Adipocyte (in vitro differentiated cells): ENCODE measurements at regions not wholly inside any gene's neighbourhood (a gene's known extent, or its start where the extent isn't known, plus 50 kb on each side); places are given as distances from the start of the nearest gene placed in this dataset.

ENCODE experiments used
- DNase-seq: peaks from one replicate; pipeline ENCODE4 v3.0.0-alpha.2; 2015; ENCODE audit warnings: low read depth
- H3K27me3 ChIP-seq: replicated peaks from 2 replicates; pipeline ENCODE4 v1.7.0; 2013; ENCODE audit warnings: mild to moderate bottlenecking, low read length, moderate library complexity; ENCODE audit not compliant: control insufficient read depth, insufficient read depth
- H3K36me3 ChIP-seq: 2 replicates; pipeline ENCODE4 v1.7.0; 2013; ENCODE audit warnings: low read length, mild to moderate bottlenecking, moderate library complexity; ENCODE audit not compliant: control insufficient read depth, insufficient read depth, severe bottlenecking
- H3K4me1 ChIP-seq: 2 replicates; pipeline ENCODE4 v1.7.0; 2013; ENCODE audit warnings: mild to moderate bottlenecking, low read length, moderate library complexity; ENCODE audit not compliant: control insufficient read depth, insufficient read depth
- H3K4me3 ChIP-seq: 2 replicates; pipeline ENCODE4 v1.7.0; 2013; ENCODE audit warnings: mild to moderate bottlenecking, low read length, moderate library complexity
- H3K9ac ChIP-seq: 2 replicates; pipeline ENCODE4 v1.7.0; 2013; ENCODE audit warnings: mild to moderate bottlenecking, low read length, moderate library complexity
- H3K9me3 ChIP-seq: 2 replicates; pipeline ENCODE4 v1.7.0; 2013; ENCODE audit warnings: mild to moderate bottlenecking, low read length, moderate library complexity; ENCODE audit not compliant: control insufficient read depth

DNA sequence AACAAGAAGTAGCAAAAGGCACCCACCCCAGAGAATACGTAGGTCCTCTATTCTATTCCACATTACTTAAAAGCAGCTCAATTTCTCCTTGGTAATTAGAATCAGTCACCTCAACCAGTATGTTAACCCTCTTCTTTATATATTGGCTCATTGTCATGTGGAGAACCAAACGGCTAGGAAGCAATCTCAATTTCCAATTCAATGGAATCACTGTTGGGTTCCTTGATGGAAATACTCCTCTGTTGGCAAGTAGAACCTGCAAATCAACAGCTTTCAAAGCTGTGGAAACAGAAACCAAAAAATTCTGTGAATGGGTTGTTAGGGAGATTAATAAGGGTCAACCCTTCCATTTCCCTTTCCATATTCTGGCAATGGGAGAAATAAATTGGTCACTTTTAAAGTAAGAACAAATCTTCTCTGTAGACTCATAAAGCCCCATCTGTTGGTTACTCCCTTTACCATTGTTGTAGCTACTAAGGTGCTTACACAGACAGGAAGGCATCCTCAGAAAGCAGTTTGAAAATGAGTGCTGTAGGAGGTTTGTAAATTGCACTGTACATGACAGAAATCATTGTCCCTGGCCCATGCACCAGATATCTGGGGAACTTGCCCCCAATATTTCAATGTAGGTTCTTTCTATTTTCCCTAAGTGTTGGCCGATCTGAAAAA lies 138.6 kb upstream of the UFM1 start:
- no peak overlapping the region for H3K4me3 ChIP-seq
- no peaks in the 10 kb centered on the region for H3K36me3 ChIP-seq
- no peaks in the 10 kb centered on the region for H3K4me1 ChIP-seq
- no peak for DNase-seq
- no peaks in the 10 kb centered on the region for H3K9me3 ChIP-seq
- H3K27me3 ChIP-seq, result no peaks in the 10 kb centered on the region
- no peak overlapping the region for H3K9ac ChIP-seq

DNA sequence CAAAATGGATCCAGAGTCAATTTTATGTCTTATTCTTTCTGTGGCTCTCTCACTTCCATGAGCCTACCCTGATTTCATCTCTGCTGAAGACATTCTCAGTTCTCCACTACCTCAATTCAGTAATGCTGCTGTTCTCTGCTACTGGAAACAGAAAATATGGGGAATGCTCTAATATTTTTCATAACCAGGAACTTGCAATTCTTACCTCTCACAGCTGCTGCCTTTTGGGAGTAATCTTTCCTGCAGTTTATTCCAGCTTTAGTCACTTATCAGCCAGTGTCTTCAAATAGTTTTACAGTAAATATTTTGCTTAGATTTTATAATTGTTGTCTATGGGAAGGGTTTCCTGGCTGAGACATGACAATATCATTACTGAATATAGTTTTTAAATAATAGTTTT lies 145.1 kb upstream of the UFM1 start:
- no peaks in the 10 kb centered on the region for H3K9me3 ChIP-seq

DNA sequence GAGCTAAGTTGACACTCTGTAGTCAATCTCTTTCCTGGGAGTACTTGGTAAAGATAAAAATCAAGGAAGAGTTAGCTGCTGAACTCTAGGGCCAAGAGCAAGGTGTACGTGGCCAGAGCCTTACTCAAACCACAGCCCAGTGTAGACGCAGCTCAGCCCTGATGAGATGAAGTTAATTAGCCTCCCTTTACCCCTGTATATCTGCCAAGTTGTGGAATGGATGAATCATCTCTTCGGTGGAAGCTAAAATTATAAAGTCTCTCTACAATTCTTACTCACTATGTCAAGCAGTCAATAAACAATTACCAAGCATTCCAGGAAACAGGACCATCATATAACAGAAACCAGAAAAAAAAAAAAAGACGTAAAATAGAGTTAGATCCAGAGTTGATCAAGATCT lies 146.9 kb upstream of the UFM1 start:
- DNase-seq, result peak; percentile 10
- Histone ChIP-seq H3K9ac (no peak overlapping the region), H3K4me1 (no peaks in the 10 kb centered on the region), H3K27me3 (no peaks in the 10 kb centered on the region), H3K4me3 (no peak overlapping the region), H3K9me3 (no peaks in the 10 kb centered on the region), H3K36me3 (no peaks in the 10 kb centered on the region)

More for the DNA sequence above, 145.1 kb upstream of the UFM1 start:
- no peak overlapping the region for H3K9ac ChIP-seq
- no peak for DNase-seq
- no peak overlapping the region for H3K4me3 ChIP-seq
- H3K4me1 ChIP-seq, result no peaks in the 10 kb centered on the region
- H3K36me3 ChIP-seq, result no peaks in the 10 kb centered on the region
- no peaks in the 10 kb centered on the region for H3K27me3 ChIP-seq

- Histone ChIP-seq H3K9ac (no peak overlapping the region), H3K27me3 (no peaks in the 10 kb centered on the region), H3K4me3 (no peak overlapping the region), H3K4me1 (no peaks in the 10 kb centered on the region), H3K9me3 (no peaks in the 10 kb centered on the region), H3K36me3 (no peaks in the 10 kb centered on the region)
- no peak for DNase-seq
Observed at GRCh38 chr13:38191016-38191415, 158.6 kb upstream of the UFM1 start.

GRCh38 chr13:38180670-38181069 lies 169.0 kb upstream of the UFM1 start:
- no peaks in the 10 kb centered on the region for H3K27me3 ChIP-seq
- no peaks in the 10 kb centered on the region for H3K9me3 ChIP-seq
- peak overlapping the region; percentile 63 for H3K4me3 ChIP-seq
- no peaks in the 10 kb centered on the region for H3K36me3 ChIP-seq
- no peaks in the 10 kb centered on the region for H3K4me1 ChIP-seq
- no peak overlapping the region for H3K9ac ChIP-seq
- peak; percentile 36 for DNase-seq

- Histone ChIP-seq H3K9ac (no peak overlapping the region), H3K4me1 (no peaks in the 10 kb centered on the region), H3K9me3 (no peaks in the 10 kb centered on the region), H3K36me3 (no peaks in the 10 kb centered on the region), H3K27me3 (no peaks in the 10 kb centered on the region), H3K4me3 (peak overlapping the region; percentile 63)
- DNase-seq, result peak; percentile 56
Observed at GRCh38 chr13:38180126-38180525, 169.5 kb upstream of the UFM1 start.

DNA sequence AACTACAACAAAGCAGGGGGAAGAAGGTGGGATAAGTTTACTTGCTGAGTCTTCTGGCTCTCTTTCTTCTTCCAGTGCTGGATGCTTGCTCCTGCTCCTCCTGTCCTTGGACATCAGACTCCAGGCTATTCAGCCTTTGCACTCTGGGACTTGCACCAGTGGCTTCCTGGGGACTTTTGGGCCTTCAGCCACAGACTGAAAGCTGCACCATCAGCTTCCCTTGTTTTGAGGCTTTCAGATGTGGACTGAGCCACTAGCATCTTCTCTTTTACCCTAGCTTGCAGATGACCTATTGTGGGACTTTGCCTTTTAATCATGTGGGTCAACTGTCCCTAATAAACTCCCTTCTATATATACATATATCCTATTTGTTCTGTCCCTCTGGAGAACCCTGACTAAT lies 173.0 kb upstream of the UFM1 start:
- Histone ChIP-seq H3K36me3 (no peaks in the 10 kb centered on the region), H3K27me3 (no peaks in the 10 kb centered on the region), H3K9ac (no peak overlapping the region), H3K4me1 (no peaks in the 10 kb centered on the region), H3K9me3 (no peaks in the 10 kb centered on the region), H3K4me3 (no peak overlapping the region)
- no peak for DNase-seq

DNA sequence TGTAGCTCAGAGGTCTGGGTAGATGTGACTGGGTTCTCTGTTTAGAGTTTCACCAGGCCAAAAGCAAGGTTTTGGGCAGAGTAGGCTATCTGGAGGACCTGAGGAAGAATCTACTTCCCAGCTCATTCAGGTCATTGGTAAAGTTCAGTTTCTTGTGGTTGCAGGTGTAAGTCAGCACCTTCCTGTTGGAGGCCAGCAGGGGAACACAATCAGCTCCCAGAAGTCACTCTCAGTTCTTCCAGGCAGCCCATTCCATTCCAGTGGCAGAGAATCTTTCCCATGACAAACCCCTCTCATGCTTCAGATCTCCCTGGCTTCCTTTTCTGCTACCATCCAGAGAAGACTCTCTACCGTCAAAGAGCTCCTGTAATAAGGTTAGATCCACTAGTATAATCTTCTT lies 176.2 kb upstream of the UFM1 start:
- Histone ChIP-seq H3K4me1 (no peaks in the 10 kb centered on the region), H3K36me3 (no peaks in the 10 kb centered on the region), H3K4me3 (no peak overlapping the region), H3K27me3 (no peaks in the 10 kb centered on the region), H3K9me3 (no peaks in the 10 kb centered on the region), H3K9ac (no peak overlapping the region)
- no peak for DNase-seq

DNA sequence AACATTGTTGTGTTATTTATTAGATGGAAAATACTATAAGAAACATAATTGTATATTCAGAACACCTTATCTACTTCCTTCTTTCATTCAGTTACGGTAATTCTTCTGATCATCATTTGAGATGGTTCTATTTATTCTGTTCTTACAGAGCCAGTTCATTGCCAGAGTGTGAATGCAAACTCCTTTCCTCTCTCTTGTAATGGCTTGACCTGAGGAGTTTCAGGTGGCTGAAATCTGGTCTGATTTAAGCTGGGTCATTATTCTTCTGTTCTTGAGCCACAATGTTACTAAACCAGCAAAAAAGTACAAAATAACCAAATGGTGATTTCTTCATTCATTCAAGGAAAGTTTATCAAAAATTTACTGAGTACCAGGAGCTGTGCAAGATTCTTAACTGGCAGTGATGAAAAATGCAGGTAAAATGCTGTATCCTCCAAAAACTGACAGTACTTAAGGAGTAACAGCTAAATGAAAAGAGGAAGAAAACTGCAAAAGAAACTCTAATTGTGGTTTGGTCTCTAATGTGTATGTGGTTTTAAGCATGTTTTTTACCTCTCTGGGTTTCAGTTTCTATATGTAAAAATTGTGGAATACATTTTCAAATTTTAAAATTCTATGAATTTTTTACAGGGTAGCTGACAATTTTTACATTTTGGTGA lies 182.4 kb upstream of the UFM1 start:
- Histone ChIP-seq H3K9ac (no peak overlapping the region), H3K4me1 (no peaks in the 10 kb centered on the region), H3K9me3 (no peaks in the 10 kb centered on the region), H3K36me3 (no peaks in the 10 kb centered on the region), H3K4me3 (no peak overlapping the region), H3K27me3 (no peaks in the 10 kb centered on the region)
- no peak for DNase-seq

GRCh38 chr13:38166116-38166515 lies 183.5 kb upstream of the UFM1 start:
- Histone ChIP-seq H3K9ac (no peak overlapping the region), H3K4me3 (no peak overlapping the region), H3K27me3 (no peaks in the 10 kb centered on the region), H3K36me3 (no peaks in the 10 kb centered on the region), H3K4me1 (no peaks in the 10 kb centered on the region), H3K9me3 (no peaks in the 10 kb centered on the region)
- peak; percentile 3 for DNase-seq

DNA sequence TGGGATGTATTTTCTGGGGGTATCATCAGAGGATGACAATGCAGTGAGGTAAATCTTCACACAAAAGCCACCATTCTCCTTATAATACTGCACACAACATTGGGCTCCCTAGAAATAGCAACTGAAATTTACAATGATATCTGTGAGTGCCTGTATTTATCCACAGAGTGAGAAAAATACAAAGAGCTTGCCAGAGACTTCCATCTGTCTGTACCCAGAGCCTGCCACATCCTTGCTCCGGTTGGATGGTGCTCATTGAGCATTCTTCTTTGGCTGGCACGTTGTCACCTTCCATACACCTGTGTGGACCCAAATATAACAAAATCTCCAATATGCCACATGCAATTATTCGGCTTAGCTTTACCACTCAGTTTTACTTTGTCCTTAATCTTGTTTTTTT lies 189.5 kb upstream of the UFM1 start:
- H3K4me3 ChIP-seq, result no peak overlapping the region
- no peak overlapping the region for H3K9ac ChIP-seq
- no peaks in the 10 kb centered on the region for H3K36me3 ChIP-seq
- H3K27me3 ChIP-seq, result no peaks in the 10 kb centered on the region
- no peak for DNase-seq
- H3K4me1 ChIP-seq, result no peaks in the 10 kb centered on the region
- no peaks in the 10 kb centered on the region for H3K9me3 ChIP-seq

DNA sequence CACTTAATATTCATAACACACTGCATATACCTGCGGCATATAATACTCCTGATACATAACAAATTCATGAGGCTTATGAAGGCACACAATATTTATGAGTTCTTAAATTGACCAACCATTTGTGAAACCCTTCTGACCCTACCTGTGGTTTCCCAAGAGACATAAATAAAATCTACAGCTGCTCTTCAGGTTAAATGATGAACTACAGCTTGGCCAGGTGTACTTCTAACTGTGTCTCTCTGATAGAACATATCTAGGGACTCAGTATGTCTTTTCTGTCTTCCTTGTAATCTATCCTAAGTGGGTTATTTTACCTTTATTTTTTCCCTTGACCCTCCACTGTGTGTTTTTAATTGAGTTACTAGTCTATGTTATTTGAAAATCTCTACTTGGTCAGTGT lies 189.9 kb upstream of the UFM1 start:
- no peaks in the 10 kb centered on the region for H3K9me3 ChIP-seq
- no peak overlapping the region for H3K4me3 ChIP-seq
- no peak overlapping the region for H3K9ac ChIP-seq
- H3K36me3 ChIP-seq, result no peaks in the 10 kb centered on the region
- DNase-seq, result no peak
- H3K27me3 ChIP-seq, result no peaks in the 10 kb centered on the region
- H3K4me1 ChIP-seq, result no peaks in the 10 kb centered on the region
